ENCODE measurements at regions not wholly inside any gene's neighbourhood (a gene's known extent, or its start where the extent isn't known, plus 50 kb on each side); places are given as distances from the start of the nearest gene placed in this dataset.
"Not testable (repeated sequence)": the region's sequence is repeated elsewhere in the genome, so short reads cannot be mapped to it uniquely, and the experiment has no call there.

DNA sequence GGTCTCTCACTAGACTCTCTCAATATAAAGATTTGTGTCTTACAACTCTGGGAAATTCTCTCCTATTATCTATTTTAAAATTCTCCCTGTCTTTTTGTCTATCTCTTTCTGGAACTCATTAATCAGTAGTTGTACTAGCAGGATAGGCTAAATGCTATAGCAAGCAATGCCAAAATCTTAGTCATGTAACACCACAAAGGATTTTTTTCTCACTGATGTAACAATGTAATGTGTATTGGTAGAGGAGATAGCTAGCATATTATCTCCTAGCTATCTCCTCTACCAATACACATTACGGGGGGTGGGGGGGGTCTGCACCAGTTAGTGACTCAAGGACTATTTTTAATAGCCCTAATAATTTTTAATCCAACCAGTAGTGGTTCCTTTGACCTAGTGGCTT is 225.4 kb downstream of the KLHL28 start:
- WGBS (ENCODE audit: extremely low coverage, insufficient coverage, insufficient read length), result no CpG with 5 or more reads among the region's 1 CpG
- no peak overlapping the region for H2BK12ac ChIP-seq (ENCODE audit: low read length)

GRCh38 chr14:44732144-44732543 is 225.1 kb upstream of the FSCB start:
- Histone ChIP-seq H2AK5ac (ENCODE audit: low read length) (no peak overlapping the region), H4K91ac (ENCODE audit: low read depth, low read length) (no peak overlapping the region), H3K4me3 (ENCODE audit: low read depth, low read length) (no peak overlapping the region), H3K36me3 (ENCODE audit: control insufficient read depth in 1 of 2, insufficient read depth in 2 of 2, low read length in 2 of 2) (no peaks in the 10 kb centered on the region), H3K18ac (ENCODE audit: low read length) (no peak overlapping the region), H3K4me2 (ENCODE audit: low read length) (no peak overlapping the region), H3K4me1 (ENCODE audit: control insufficient read depth in 1 of 2, insufficient read depth in 2 of 2, low read length in 2 of 2) (no peaks in the 10 kb centered on the region), H3K14ac (ENCODE audit: low read length) (no peak overlapping the region), H4K12ac (ENCODE audit: low read depth, low read length) (no peak overlapping the region), H3K79me1 (ENCODE audit: low read length) (no peaks in the 10 kb centered on the region), H2AFZ (ENCODE audit: insufficient read depth, low read length, poor library complexity) (no peak overlapping the region), H2BK5ac (ENCODE audit: low read depth, low read length, poor library complexity) (no peak overlapping the region), H3K27me3 (ENCODE audit: insufficient read depth, low read length) (no peaks in the 10 kb centered on the region), H4K8ac (ENCODE audit: low read depth, low read length) (no peak overlapping the region), H3K79me2 (ENCODE audit: control insufficient read depth, insufficient read depth, low read length, poor library complexity) (no peaks in the 10 kb centered on the region), H2BK12ac (ENCODE audit: low read length) (no peak overlapping the region), H3K27ac (ENCODE audit: low read depth, low read length) (no peak overlapping the region), H3K9me3 (ENCODE audit: insufficient read depth, low read depth, low read length) (no peaks in the 10 kb centered on the region), H3K9ac (ENCODE audit: low read length) (no peak overlapping the region), H3K4ac (ENCODE audit: low read depth, low read length) (no peak overlapping the region), H2BK120ac (ENCODE audit: insufficient read depth, low read length, poor library complexity) (no peak overlapping the region), H3K23ac (ENCODE audit: low read length) (no peak overlapping the region)
- DNase-seq, result no peak

More for the DNA sequence above, 225.4 kb downstream of the KLHL28 start:
- Histone ChIP-seq H3K4ac (ENCODE audit: low read depth, low read length) (no peak overlapping the region), H3K18ac (ENCODE audit: low read length) (no peak overlapping the region), H3K4me1 (ENCODE audit: control insufficient read depth in 1 of 2, insufficient read depth in 2 of 2, low read length in 2 of 2) (no peaks in the 10 kb centered on the region), H4K12ac (ENCODE audit: low read depth, low read length) (no peak overlapping the region), H3K9ac (ENCODE audit: low read length) (no peak overlapping the region), H3K4me2 (ENCODE audit: low read length) (no peak overlapping the region), H3K14ac (ENCODE audit: low read length) (no peak overlapping the region), H3K79me2 (ENCODE audit: control insufficient read depth, insufficient read depth, low read length, poor library complexity) (no peaks in the 10 kb centered on the region), H4K8ac (ENCODE audit: low read depth, low read length) (no peak overlapping the region), H4K91ac (ENCODE audit: low read depth, low read length) (no peak overlapping the region), H2AK5ac (ENCODE audit: low read length) (no peak overlapping the region), H3K36me3 (ENCODE audit: control insufficient read depth in 1 of 2, insufficient read depth in 2 of 2, low read length in 2 of 2) (no peaks in the 10 kb centered on the region), H3K4me3 (ENCODE audit: low read depth, low read length) (no peak overlapping the region), H2AFZ (ENCODE audit: insufficient read depth, low read length, poor library complexity) (no peak overlapping the region), H3K23ac (ENCODE audit: low read length) (no peak overlapping the region), H3K27ac (ENCODE audit: low read depth, low read length) (no peak overlapping the region), H2BK120ac (ENCODE audit: insufficient read depth, low read length, poor library complexity) (no peak overlapping the region), H3K9me3 (ENCODE audit: insufficient read depth, low read depth, low read length) (no peaks in the 10 kb centered on the region), H3K27me3 (ENCODE audit: insufficient read depth, low read length) (no peaks in the 10 kb centered on the region), H2BK5ac (ENCODE audit: low read depth, low read length, poor library complexity) (no peak overlapping the region), H3K79me1 (ENCODE audit: low read length) (no peaks in the 10 kb centered on the region)
- DNase-seq, result no peak

- Histone ChIP-seq H3K4ac (ENCODE audit: low read depth, low read length) (no peak overlapping the region), H2AFZ (ENCODE audit: insufficient read depth, low read length, poor library complexity) (no peak overlapping the region), H2BK120ac (ENCODE audit: insufficient read depth, low read length, poor library complexity) (no peak overlapping the region), H2AK5ac (ENCODE audit: low read length) (no peak overlapping the region), H3K14ac (ENCODE audit: low read length) (no peak overlapping the region), H3K9me3 (ENCODE audit: insufficient read depth, low read depth, low read length) (no peaks in the 10 kb centered on the region), H3K4me3 (ENCODE audit: low read depth, low read length) (no peak overlapping the region), H3K9ac (ENCODE audit: low read length) (no peak overlapping the region), H3K4me1 (ENCODE audit: control insufficient read depth in 1 of 2, insufficient read depth in 2 of 2, low read length in 2 of 2) (no peaks in the 10 kb centered on the region), H4K12ac (ENCODE audit: low read depth, low read length) (no peak overlapping the region), H3K36me3 (ENCODE audit: control insufficient read depth in 1 of 2, insufficient read depth in 2 of 2, low read length in 2 of 2) (no peaks in the 10 kb centered on the region), H3K23ac (ENCODE audit: low read length) (no peak overlapping the region), H4K8ac (ENCODE audit: low read depth, low read length) (no peak overlapping the region), H2BK12ac (ENCODE audit: low read length) (no peak overlapping the region), H3K27me3 (ENCODE audit: insufficient read depth, low read length) (no peaks in the 10 kb centered on the region), H2BK5ac (ENCODE audit: low read depth, low read length, poor library complexity) (no peak overlapping the region), H3K18ac (ENCODE audit: low read length) (no peak overlapping the region), H3K79me1 (ENCODE audit: low read length) (no peaks in the 10 kb centered on the region), H4K91ac (ENCODE audit: low read depth, low read length) (no peak overlapping the region), H3K27ac (ENCODE audit: low read depth, low read length) (no peak overlapping the region), H3K4me2 (ENCODE audit: low read length) (no peak overlapping the region), H3K79me2 (ENCODE audit: control insufficient read depth, insufficient read depth, low read length, poor library complexity) (no peaks in the 10 kb centered on the region)
- WGBS (ENCODE audit: extremely low coverage, insufficient coverage, insufficient read length), result no CpG with 5 or more reads among the region's 3 CpGs
- DNase-seq, result no peak
Measured at GRCh38 chr14:44730860-44731259, 223.8 kb upstream of the FSCB start.

DNA sequence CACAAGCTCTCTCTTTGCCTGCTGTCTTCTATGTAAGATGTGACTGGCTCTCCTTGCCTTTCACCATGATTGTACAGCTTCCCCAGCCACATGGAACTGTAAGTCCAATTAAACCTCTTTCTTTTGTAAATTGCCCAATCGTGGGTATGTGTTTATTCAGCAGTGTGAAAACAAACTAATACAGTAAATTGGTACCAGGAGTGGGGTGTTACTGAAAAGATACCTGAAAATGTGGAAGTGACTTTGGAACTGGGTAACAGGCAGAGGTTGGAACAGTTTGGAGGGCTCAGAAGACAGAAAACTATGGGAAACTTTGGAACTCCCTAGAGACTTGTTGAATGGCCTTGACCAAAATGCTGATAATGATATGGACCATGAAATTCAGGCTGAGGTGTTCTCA is 214.3 kb upstream of the FSCB start:
- H3K27ac ChIP-seq (ENCODE audit: low read depth, low read length); H2BK120ac ChIP-seq (ENCODE audit: insufficient read depth, low read length, poor library complexity); H3K23ac ChIP-seq (ENCODE audit: low read length); H2AFZ ChIP-seq (ENCODE audit: insufficient read depth, low read length, poor library complexity); H3K4me1 ChIP-seq (ENCODE audit: control insufficient read depth in 1 of 2, insufficient read depth in 2 of 2, low read length in 2 of 2); H4K8ac ChIP-seq (ENCODE audit: low read depth, low read length); H2BK12ac ChIP-seq (ENCODE audit: low read length); H3K18ac ChIP-seq (ENCODE audit: low read length); H3K4me3 ChIP-seq (ENCODE audit: low read depth, low read length); H3K9me3 ChIP-seq (ENCODE audit: insufficient read depth, low read depth, low read length); H3K14ac ChIP-seq (ENCODE audit: low read length); H3K36me3 ChIP-seq (ENCODE audit: control insufficient read depth in 1 of 2, insufficient read depth in 2 of 2, low read length in 2 of 2); H2BK5ac ChIP-seq (ENCODE audit: low read depth, low read length, poor library complexity); H3K4ac ChIP-seq (ENCODE audit: low read depth, low read length); H3K79me1 ChIP-seq (ENCODE audit: low read length); H4K91ac ChIP-seq (ENCODE audit: low read depth, low read length); H4K12ac ChIP-seq (ENCODE audit: low read depth, low read length); H3K27me3 ChIP-seq (ENCODE audit: insufficient read depth, low read length); H3K4me2 ChIP-seq (ENCODE audit: low read length); DNase-seq; H3K79me2 ChIP-seq (ENCODE audit: control insufficient read depth, insufficient read depth, low read length, poor library complexity); H2AK5ac ChIP-seq (ENCODE audit: low read length); H3K9ac ChIP-seq (ENCODE audit: low read length): not testable (repeated sequence)
- WGBS (ENCODE audit: extremely low coverage, insufficient coverage, insufficient read length), result no CpG with 5 or more reads among the region's 1 CpG
